GM19397 (cell line): ENCODE measurements at regions not wholly inside any gene's neighbourhood (a gene's known extent, or its start where the extent isn't known, plus 50 kb on each side); places are given as distances from the start of the nearest gene placed in this dataset.

Experiments
- ATAC-seq: cut with Tn5 transposase; IDR thresholded peaks from one replicate; pipeline ENCODE4 v1.9.1; 2021; ENCODE audit warnings: mild to moderate bottlenecking, moderate library complexity; ENCODE audit not compliant: unreplicated experiment

GRCh38 chr2:225742487-225742886, 343.0 kb downstream of the NYAP2 start:
- no peak for ATAC-seq

DNA sequence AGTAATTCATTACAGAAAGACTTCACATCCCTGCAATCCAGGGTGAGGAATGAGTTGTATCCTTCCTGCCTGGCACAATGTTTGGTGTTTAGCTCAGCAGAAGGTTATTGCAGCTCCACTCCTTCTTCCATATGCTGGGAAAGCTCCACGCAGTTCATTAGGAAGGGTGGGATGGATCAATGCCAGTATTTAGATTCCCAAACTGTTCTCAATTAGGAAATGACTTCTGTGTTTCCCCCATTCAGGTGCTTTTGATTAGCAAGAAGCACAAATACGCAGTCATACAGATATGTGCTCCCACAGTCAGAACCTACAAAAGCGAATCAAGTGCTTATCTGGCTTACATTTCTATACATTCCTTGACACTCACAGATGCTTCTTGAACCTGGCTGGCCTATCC, 340.6 kb downstream of the NYAP2 start:
- ATAC-seq: no peak

DNA sequence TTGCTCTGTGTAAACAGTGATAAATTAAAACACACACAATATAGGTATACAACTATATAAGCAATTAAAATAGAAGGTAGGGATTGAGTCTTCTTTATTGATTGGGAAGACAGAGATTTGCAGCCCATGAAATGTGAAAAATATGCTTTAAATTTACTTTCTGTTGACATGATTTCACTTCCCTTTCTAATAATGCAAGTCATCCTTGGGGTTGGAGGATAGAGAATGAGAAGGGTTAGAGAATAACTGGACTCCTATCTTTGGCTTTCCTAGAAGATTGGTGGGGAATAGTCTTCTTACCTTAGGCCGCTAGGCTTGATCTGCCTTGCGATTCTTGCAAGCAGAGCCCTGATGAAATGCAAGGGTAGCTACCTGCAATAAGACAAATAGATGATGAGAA, 339.8 kb downstream of the NYAP2 start:
- ATAC-seq: no peak

- ATAC-seq: no peak
Measured at GRCh38 chr2:225738735-225739134, 339.2 kb downstream of the NYAP2 start.

- no peak for ATAC-seq
Measured at GRCh38 chr2:225737556-225737955, 338.0 kb downstream of the NYAP2 start.

DNA sequence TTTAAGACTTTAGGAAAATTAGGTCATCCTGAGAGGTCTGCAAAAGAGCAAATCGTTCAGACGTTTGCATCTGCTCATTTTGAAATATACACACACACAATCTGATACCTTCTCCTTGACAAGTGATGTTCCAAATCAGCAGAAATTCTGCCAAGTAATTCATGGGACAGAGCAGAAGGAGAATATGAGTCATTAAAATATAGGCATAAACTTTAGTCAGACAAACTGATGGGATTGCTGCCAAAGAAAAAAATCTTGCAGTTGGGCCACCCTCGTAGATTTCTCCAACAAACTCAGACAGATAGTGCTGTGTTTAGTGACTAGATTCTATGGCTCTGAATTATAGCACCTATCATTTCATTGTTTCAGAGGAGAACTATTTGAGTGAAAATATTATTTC, 336.3 kb downstream of the NYAP2 start:
- ATAC-seq: no peak

DNA sequence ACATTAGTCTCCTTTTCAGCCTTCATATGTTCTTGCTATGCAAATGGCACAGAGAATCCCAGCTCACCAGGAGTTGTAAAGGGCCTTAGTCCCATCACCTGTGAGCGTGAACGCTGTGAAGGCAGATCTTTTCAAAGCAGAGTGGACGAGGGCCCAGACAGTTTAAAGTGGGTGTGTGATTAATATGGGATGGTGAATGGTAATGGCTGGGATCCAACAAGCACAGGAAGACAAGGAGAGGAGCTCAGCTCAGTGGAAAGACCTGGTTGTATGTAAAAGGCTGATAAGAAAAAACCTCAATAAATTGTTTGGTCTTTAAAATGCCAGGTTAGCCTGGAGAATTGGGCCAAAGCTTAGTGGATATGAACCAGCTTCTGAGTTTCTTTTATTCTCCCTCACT, 326.2 kb downstream of the NYAP2 start:
- no peak for ATAC-seq
